ENCODE measurements at regions not wholly inside any gene's neighbourhood (a gene's known extent, or its start where the extent isn't known, plus 50 kb on each side); places are given as distances from the start of the nearest gene placed in this dataset.
"Not testable (repeated sequence)": the region's sequence is repeated elsewhere in the genome, so short reads cannot be mapped to it uniquely, and the experiment has no call there.

DNA sequence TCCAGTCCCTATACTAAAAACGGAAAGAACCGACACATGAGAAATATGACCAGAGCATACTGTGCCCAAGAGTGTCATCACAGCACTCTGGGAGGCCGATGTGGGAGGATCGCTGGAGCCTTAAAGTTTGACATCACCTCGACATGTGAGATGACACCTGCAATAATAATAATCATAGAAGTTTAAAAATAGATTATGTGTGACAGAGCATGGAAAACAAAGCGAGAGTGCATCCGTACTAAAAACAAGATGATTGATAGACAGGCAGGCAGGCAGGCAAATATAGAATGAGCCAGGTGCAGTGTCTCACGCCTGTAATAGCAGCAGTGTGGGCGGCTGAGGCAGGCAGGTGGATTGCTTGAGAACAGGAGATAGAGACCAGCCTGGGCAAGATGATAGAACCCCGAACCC is 114.8 kb upstream of the ANKRD30BL start:
- intact Hi-C loops (cut with DNase I), result no loop called here
- no peak for TF ChIP-seq POLR2A (IDR thresholded peaks at IDR 0.05)
- TF ChIP-seq, protein P1, sequence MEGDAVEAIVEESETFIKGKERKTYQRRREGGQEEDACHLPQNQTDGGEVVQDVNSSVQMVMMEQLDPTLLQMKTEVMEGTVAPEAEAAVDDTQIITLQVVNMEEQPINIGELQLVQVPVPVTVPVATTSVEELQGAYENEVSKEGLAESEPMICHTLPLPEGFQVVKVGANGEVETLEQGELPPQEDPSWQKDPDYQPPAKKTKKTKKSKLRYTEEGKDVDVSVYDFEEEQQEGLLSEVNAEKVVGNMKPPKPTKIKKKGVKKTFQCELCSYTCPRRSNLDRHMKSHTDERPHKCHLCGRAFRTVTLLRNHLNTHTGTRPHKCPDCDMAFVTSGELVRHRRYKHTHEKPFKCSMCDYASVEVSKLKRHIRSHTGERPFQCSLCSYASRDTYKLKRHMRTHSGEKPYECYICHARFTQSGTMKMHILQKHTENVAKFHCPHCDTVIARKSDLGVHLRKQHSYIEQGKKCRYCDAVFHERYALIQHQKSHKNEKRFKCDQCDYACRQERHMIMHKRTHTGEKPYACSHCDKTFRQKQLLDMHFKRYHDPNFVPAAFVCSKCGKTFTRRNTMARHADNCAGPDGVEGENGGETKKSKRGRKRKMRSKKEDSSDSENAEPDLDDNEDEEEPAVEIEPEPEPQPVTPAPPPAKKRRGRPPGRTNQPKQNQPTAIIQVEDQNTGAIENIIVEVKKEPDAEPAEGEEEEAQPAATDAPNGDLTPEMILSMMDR (IDR thresholded peaks at IDR 0.05), result no peak
- no peak for TF ChIP-seq EP300 (IDR thresholded peaks at IDR 0.05)
- WGBS, 3 donors, result 73 to 80% (median 73%) methylated on average over 10 of the region's 10 CpGs
- Histone ChIP-seq H3K36me3 (no peaks in the 10 kb centered on the region), H3K4me3 (no peak overlapping the region), H3K4me1 (ENCODE audit: insufficient read depth) (no peaks in the 10 kb centered on the region), H3K27ac (no peak overlapping the region), H3K27me3 (no peaks in the 10 kb centered on the region), H3K9me3 (no peaks in the 10 kb centered on the region)
- DNase-seq, result no peak

DNA sequence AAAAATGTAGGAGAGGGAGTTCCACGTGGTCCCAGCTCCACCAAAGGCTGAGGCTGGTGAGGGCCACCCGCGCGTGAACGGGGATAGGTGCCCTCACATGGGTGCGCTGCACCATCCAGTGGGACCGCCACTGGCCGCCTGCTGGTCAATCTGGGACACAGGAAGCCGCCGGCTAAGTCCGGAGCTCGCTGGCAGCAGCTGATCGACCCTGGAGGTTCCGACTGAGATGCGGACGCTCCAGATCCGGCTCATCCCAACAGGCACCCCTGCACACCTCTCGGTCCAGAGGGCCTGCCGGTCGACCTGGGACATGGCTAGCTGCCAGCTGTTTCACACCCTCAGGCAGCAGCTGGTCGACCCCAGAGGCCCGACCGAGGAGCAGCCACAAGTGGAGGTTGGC is 116.5 kb upstream of the ANKRD30BL start:
- Histone ChIP-seq H3K4me1 (ENCODE audit: insufficient read depth) (no peaks in the 10 kb centered on the region), H3K27ac (no peak overlapping the region), H3K36me3 (no peaks in the 10 kb centered on the region), H3K4me3 (no peak overlapping the region), H3K9me3 (no peaks in the 10 kb centered on the region), H3K27me3 (no peaks in the 10 kb centered on the region)
- intact Hi-C loops (cut with DNase I), result no loop called here
- DNase-seq, result no peak
- WGBS, 3 donors, result 85 to 89% (median 87%) methylated on average over 23 of the region's 23 CpGs
- TF ChIP-seq POLR2A (IDR thresholded peaks at IDR 0.05), result no peak
- TF ChIP-seq, protein P1 (IDR thresholded peaks at IDR 0.05), result no peak
- no peak for TF ChIP-seq EP300 (IDR thresholded peaks at IDR 0.05)

DNA sequence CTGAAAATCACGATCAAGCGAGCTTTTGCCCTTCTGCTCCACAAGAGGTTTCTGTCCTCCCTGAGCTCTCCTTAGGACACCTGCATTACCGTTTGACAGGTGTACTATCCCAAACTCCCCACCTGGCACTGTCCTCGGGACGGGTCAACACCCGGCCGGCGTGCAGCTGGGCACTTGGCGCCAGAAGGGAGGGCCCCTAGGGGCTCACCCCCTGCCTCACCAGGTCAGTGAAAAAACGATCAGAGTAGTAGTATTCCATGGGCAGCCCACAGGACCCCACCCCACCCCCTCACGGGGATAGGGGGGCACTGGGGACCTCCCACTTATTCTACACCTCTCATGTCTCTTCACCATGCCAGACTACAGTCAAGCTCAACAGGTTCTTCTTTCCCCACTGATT is 117.6 kb upstream of the ANKRD30BL start:
- WGBS, 3 donors, result 87 to 89% (median 87%) methylated on average over 11 of the region's 11 CpGs
- no peaks in the 10 kb centered on the region for H3K27me3 ChIP-seq
- intact Hi-C loops (cut with DNase I), result no loop called here
- no peak for TF ChIP-seq POLR2A (IDR thresholded peaks at IDR 0.05)
- TF ChIP-seq, protein P1 (IDR thresholded peaks at IDR 0.05), result no peak
- TF ChIP-seq EP300 (IDR thresholded peaks at IDR 0.05), result no peak
- no peak overlapping the region for H3K27ac ChIP-seq
- H3K9me3 ChIP-seq, result no peaks in the 10 kb centered on the region
- no peak overlapping the region for H3K4me3 ChIP-seq
- DNase-seq, result no peak
- H3K36me3 ChIP-seq, result no peaks in the 10 kb centered on the region
- no peaks in the 10 kb centered on the region for H3K4me1 ChIP-seq (ENCODE audit: insufficient read depth)

DNA sequence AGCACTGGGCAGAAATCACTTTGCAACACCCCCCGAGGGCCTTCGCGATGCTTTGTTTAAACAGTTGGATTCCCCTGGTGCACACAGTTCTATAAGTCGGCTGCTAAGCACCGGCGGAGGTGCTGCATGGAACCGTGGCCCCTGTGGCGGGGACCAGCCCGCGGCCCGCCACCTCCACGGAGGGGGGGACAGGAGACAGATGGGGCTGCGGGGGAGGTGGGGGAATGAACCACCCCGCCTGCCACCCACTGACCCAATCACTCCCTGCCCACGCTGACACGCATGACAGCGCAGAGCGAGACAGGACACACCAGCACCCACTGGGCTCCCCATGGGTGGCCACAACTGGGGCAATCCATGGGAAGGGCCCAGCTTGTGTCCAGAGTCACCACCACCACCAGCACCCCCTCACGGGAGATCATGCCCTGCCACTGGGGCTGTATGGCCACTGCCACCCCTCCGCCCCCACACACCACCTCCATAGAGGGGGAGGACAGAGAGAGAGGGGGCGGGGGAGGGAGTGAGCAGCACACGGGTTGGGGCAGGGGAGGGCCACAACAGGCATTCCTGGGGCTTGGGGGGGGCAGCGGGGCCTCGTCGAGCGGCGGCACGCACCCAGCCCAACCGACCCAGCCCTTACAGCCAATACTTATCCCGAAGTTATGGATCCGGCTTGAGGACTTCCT is 118.3 kb upstream of the ANKRD30BL start:
- 91 to 93% (median 91%) methylated on average over 22 to 31 of the region's 31 CpGs for WGBS, 3 donors
- Histone ChIP-seq H3K4me3 (no peak overlapping the region), H3K4me1 (ENCODE audit: insufficient read depth) (no peaks in the 10 kb centered on the region), H3K36me3 (no peaks in the 10 kb centered on the region), H3K27me3 (no peaks in the 10 kb centered on the region), H3K27ac (no peak overlapping the region), H3K9me3 (no peaks in the 10 kb centered on the region)
- intact Hi-C loops (cut with DNase I), result no loop called here
- no peak for TF ChIP-seq POLR2A (IDR thresholded peaks at IDR 0.05)
- TF ChIP-seq EP300 (IDR thresholded peaks at IDR 0.05), result no peak
- DNase-seq, result no peak

DNA sequence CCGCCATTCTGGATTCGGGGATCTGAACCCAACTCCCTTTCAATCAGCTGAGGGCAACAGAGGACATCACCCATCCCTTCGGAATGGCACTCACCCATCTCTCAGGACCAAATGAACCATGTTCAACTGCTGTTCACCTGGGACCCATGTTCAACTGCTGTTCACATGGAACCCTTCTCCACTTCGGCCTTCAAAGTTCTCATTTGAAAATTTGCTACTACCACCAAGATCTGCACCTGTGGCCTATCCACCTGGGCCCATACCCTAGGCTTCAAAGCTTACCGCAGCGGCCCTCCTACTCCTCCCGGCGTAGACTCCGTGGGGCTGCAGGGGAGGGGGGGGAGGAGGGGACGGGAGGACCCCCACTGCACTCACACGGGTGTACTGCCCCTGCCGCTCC is 119.2 kb upstream of the ANKRD30BL start:
- 92 to 98% (median 96%) methylated on average over 12 of the region's 12 CpGs for WGBS, 3 donors
- Histone ChIP-seq H3K36me3 (no peaks in the 10 kb centered on the region), H3K27ac (no peak overlapping the region), H3K27me3 (no peaks in the 10 kb centered on the region), H3K4me3 (no peak overlapping the region), H3K4me1 (ENCODE audit: insufficient read depth) (no peaks in the 10 kb centered on the region), H3K9me3 (no peaks in the 10 kb centered on the region)
- DNase-seq, result no peak
- TF ChIP-seq EP300 (IDR thresholded peaks at IDR 0.05) (no peak), POLR2A (IDR thresholded peaks at IDR 0.05) (no peak)
- TF ChIP-seq, protein P1 (IDR thresholded peaks at IDR 0.05), result no peak
- intact Hi-C loops (cut with DNase I), result no loop called here

DNA sequence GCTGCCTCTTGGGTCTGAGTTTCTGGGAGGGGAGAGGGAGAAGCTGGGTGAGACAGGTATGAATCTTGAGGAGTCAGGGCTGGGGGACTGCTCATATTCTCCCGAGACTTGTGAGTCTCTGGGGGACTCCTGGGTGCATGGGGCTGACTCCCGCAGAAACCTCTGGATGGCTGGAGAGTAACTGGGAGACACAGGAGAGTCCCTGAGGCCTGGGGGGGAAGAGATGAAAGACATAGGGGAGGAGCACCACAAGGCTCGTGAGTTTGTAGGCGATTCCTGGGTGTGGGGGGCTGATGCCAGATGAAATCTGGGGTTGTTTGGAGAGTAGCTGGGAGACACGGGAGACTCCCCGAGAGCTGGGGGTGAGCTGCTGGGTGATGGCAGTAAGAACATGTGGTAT is 120.4 kb upstream of the ANKRD30BL start:
- H3K4me3 ChIP-seq; H3K27ac ChIP-seq; H3K36me3 ChIP-seq; H3K4me1 ChIP-seq (ENCODE audit: insufficient read depth); DNase-seq; H3K9me3 ChIP-seq; intact Hi-C loops (cut with DNase I); H3K27me3 ChIP-seq: not testable (repeated sequence)
- WGBS, 3 donors, result 79 to 95% (median 82%) methylated on average over 6 of the region's 6 CpGs
